ENCODE measurements at regions not wholly inside any gene's neighbourhood (a gene's known extent, or its start where the extent isn't known, plus 50 kb on each side); places are given as distances from the start of the nearest gene placed in this dataset.

DNA sequence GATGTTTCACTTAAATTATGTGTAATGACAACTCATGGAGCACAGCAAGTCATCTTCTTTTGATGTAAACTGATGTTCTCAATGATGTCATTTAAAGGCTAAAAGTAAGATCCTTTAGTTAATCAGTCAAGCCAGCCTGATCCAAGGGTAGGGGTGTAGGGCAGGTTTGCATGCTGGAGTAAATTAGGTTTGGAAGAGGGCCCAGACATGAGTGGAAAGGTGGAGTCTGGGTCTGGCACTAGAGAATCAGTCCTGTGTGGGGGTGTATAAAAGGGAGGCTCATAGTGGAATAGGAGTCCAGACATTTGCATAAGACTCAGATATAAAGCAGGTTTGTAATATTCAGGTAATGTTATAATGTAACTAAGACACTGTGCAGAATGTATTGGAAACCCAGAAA is 88.8 kb upstream of the NYAP2 start:
- TF ChIP-seq, protein P1, sequence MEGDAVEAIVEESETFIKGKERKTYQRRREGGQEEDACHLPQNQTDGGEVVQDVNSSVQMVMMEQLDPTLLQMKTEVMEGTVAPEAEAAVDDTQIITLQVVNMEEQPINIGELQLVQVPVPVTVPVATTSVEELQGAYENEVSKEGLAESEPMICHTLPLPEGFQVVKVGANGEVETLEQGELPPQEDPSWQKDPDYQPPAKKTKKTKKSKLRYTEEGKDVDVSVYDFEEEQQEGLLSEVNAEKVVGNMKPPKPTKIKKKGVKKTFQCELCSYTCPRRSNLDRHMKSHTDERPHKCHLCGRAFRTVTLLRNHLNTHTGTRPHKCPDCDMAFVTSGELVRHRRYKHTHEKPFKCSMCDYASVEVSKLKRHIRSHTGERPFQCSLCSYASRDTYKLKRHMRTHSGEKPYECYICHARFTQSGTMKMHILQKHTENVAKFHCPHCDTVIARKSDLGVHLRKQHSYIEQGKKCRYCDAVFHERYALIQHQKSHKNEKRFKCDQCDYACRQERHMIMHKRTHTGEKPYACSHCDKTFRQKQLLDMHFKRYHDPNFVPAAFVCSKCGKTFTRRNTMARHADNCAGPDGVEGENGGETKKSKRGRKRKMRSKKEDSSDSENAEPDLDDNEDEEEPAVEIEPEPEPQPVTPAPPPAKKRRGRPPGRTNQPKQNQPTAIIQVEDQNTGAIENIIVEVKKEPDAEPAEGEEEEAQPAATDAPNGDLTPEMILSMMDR (IDR thresholded peaks at IDR 0.05): no peak

DNA sequence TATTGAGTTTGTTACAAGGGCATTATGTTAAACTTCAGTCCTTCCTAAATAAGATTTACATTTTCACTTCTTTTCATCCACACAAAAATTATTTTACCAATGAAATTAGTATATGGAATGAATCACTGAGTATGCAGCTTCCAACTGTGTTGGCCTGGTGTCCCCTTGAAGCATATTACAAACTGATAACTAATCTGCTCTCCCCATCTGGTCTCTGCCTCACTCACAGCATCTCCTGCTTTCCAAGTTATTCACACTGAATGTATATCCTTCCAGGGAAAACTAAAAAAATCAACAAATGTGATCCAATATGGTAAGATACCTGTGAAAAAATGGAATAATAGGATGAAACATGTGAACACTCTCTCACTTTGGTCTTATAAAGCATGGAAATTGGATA is 90.0 kb upstream of the NYAP2 start:
- TF ChIP-seq, protein P1 (IDR thresholded peaks at IDR 0.05): no peak

DNA sequence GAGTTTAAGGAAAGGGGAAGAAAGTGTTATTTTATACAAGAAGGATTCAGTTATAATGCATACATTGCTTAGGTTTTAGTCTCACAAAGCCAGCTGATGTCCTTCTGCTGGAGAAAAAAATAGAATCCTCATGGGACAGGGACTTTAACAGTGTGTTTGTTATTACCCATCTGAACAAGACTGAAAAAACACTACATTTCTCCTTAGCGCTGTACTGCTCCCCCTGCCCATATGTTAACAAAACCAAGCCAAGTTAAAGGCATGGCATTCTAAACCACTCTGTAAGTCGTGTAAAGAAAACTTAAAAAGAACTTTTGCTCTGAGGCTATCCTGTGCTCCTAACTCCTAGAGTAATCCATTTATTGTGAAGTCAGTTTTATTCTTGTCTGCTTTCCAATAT is 102.6 kb upstream of the NYAP2 start:
- TF ChIP-seq, protein P1 (IDR thresholded peaks at IDR 0.05): no peak

- TF ChIP-seq, protein P1 (IDR thresholded peaks at IDR 0.05): no peak
Observed at GRCh38 chr2:225295102-225295501, 104.4 kb upstream of the NYAP2 start.

DNA sequence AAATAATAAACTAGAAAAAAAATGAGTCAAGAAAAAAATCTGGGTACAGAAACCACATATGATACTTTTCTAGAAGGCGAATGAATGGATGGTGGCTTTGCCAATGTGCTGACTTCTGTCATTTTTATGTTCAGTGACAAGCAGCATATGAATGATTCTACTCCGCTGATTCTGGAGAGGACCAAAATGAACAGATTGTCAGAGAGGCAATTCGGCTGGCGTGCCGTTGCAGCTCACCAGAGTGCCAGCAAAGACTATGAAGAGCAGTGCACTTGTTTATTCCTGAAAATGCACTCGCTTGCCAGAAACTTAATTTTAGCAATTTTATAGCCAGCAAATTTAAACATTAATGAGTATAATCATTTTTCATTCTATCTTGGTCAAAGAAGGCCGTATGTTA is 105.9 kb upstream of the NYAP2 start:
- TF ChIP-seq, protein P1 (IDR thresholded peaks at IDR 0.05): no peak

GRCh38 chr2:225290757-225291400 is 108.6 kb upstream of the NYAP2 start:
- TF ChIP-seq, protein P1 (IDR thresholded peaks at IDR 0.05): no peak

- TF ChIP-seq, protein P1 (IDR thresholded peaks at IDR 0.05): no peak
Observed at GRCh38 chr2:225289659-225290058, 109.9 kb upstream of the NYAP2 start.

- TF ChIP-seq, protein P1 (IDR thresholded peaks at IDR 0.05): no peak
Observed at GRCh38 chr2:225288986-225289385, 110.5 kb upstream of the NYAP2 start.

Data from LNCAP (cell line).